ENCODE measurements at regions not wholly inside any gene's neighbourhood (a gene's known extent, or its start where the extent isn't known, plus 50 kb on each side); places are given as distances from the start of the nearest gene placed in this dataset.

- DNase-seq, result no peak
These were observed 220.9 kb downstream of the TEX29 start for GRCh38 chr13:111541345-111541744.

- no peak for DNase-seq
These were observed 221.5 kb downstream of the TEX29 start for GRCh38 chr13:111541752-111542529.

DNA sequence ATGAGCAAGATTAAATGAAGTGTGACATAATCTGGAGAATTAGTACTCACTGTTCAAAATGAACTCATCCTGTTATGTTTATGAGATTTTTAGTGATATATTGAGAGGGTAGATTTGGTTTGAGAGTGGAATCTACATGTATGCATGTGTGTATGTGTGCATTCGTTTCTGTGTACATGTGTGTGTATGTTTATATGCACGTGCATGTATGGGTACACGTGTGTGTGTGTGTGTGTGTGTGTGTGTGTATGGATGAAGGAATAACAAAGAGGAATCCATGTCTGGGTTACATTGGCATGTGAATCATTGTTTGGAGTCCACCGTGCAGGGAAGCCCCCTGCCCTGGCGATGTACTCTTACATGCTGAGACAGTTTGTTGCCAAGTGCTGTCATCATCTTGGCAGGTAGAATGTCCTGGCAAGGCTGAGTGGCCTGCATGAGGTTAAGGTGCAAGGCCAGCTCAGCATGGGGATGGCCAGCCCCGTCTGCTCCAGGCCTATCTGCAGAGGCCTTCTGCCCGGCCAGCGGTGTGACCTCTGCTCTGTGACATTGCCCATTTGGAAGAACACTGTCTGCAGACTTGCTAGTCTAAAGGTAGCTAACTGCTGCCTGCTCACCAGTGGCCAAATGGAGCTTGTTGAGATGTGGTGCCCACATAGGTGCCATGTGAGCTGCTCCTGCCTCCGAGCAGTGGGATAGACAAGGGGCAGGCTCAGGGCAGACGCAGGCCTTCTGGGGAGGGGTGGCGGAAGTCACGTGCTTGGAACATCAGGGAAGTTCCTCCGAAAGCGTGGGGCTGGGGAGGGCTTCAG lies 222.3 kb downstream of the TEX29 start:
- no peak for DNase-seq

GRCh38 chr13:111546921-111547675 lies 226.7 kb downstream of the TEX29 start:
- DNase-seq, result no peak

- DNase-seq, result no peak
These were observed 227.4 kb downstream of the TEX29 start for GRCh38 chr13:111547726-111548273.

- no peak for DNase-seq
These were observed 227.9 kb downstream of the TEX29 start for GRCh38 chr13:111548301-111548700.

- no peak for DNase-seq
These were observed 228.4 kb downstream of the TEX29 start for GRCh38 chr13:111548805-111549204.

DNA sequence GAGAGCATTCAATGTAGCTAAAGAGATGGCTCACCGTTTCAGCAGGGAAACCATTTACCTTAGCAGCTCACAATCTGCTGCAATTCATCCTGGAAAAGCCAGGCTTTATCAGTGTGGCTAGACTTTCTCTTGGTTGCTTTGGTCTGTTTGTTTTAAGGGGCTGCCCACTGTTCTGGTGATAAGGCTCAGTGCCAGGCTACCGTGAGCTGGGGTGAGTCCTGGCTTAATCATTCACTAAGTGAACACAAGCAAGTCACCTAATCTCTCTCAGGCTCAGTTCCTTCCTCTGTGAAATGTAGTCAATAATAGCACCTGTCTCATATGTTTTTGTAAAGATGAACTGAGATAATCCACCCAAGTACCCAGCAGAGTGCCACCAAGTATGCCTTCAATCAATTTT lies 229.0 kb downstream of the TEX29 start:
- no peak for DNase-seq

GRCh38 chr13:111550062-111550461 lies 229.6 kb downstream of the TEX29 start:
- DNase-seq, result no peak

GRCh38 chr13:111551204-111551820 lies 230.9 kb downstream of the TEX29 start:
- no peak for DNase-seq

GRCh38 chr13:111552891-111553655 lies 232.6 kb downstream of the TEX29 start:
- DNase-seq, result no peak

- no peak for DNase-seq
These were observed 234.3 kb downstream of the TEX29 start for GRCh38 chr13:111554539-111555267.

DNA sequence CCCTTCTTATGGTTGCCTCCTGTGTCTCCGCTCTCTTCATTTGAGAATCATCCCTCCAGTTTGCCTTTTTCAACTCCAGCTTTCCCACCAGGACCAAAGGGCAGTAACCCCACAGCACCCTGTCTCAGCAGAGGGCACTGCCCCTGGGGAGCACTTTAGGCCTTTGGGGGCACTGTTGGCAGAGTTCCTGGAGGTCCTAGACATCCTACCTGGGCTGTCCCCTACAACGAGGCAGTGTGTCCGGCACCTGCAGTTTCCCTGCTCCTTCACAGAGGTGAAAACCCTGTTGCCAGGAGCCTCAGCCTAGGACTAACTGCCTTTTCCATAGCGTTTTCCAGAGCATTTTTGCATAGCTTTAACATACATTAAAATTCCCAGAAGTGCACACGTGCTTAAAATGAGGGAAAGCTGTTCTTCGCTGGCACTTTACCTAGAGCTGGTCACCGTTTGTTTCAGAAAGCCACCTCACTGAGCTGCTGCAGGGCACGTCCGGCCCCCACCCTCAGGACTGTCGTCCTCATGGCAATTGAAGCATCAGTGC lies 234.9 kb downstream of the TEX29 start:
- DNase-seq, result no peak

DNA sequence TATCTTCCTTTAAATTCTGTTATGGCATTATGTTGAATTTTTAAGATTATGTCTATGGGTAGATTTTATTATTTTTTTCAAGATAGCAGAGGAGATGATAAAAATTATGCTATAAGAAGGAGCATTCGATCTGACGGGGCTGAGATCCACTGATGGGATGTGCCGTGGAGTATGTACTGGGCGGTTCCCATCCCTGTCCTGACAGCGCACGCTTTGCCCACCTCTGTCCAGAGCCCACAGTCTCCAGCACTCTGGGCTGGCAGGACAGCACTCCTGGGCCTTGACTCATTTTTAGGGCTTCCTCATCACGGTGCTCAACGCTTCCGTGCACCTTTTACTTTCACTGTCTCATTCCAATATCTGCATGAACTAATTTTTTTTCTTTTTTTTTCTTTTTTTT lies 235.5 kb downstream of the TEX29 start:
- DNase-seq, result no peak

- DNase-seq, result no peak
These were observed 236.1 kb downstream of the TEX29 start for GRCh38 chr13:111556496-111556895.

- DNase-seq, result no peak
These were observed 237.7 kb downstream of the TEX29 start for GRCh38 chr13:111557921-111558699.

DNA sequence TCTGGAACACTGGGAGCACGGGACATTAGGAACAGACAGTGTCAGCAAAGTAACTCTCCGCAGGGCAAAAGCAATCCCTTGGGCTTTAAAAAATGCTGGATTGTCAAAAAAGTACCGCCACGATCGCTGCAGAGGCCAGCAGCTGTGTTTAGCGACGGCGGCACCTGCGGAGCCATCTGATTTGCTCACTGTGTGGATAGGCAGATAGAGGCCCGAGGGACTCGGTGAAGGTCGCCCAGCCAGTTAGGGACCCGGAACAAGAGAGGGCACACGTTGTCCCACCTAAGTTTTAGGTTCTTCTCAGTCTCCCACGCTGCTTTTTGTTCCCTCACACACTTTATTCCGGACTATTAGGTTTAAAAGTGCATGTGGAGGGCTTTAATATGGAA lies 238.3 kb downstream of the TEX29 start:
- DNase-seq, result no peak

DNA sequence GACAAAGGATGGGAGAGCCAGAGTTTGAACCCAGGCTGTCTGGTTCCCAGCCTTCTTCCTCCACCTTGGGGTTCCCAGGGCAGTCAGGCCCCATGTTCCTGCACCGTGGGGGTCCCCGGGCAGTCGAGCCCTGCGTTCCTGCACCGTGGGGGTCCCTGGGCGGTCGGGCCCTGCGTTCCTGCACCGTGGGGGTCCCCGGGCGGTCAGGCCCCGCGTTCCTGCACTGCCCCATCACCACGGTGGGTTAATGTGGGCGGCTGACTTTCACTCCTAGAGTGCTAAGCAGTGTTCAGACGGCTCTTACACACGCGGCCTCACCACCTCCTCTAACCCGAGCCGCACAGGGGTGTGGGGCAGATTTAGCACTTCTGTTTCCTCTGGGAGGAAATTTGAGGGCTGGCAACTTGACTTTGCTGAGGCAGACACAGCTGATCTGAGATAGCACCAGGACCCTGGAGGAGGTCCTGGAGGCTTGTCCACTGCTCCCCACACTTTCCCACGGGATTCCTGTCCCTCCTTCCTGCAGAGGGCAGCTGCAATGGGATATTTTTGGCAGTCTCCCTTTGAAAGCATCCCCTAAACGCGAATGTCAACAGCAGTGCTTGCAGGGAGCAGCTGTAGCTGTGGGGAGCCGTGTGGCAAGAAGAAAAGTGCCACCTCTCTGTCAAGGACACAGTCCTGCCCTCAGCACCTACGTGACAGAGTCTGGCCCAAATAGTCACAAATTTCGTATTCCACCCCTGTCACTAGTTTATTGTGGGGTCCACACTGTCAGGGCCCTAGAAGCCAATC lies 239.4 kb downstream of the TEX29 start:
- no peak for DNase-seq

- no peak for DNase-seq
These were observed 240.8 kb downstream of the TEX29 start for GRCh38 chr13:111561091-111561781.
